Uterus (tissue), 3 donors: ENCODE measurements at regions not wholly inside any gene's neighbourhood (a gene's known extent, or its start where the extent isn't known, plus 50 kb on each side); places are given as distances from the start of the nearest gene placed in this dataset.

Experiments used
- DNase-seq, 2 donors: peaks; one replicate each; pipeline ENCODE4 v3.0.0-alpha.2; 2019 to 2020
- H3K27ac ChIP-seq, 2 donors: fragments of 200-600 bp; sonication (generic); 1 replicate in 1 of 2; 2 replicates in 1 of 2; pipeline ENCODE4 v1.5.1; 2016 to 2018
- H3K27me3 ChIP-seq, 2 donors: fragments of 200-600 bp; sonication (generic); one replicate each; pipeline ENCODE4 v1.5.1; 2018 to 2019; ENCODE audit warnings: control low read depth in 1 of 2
- H3K36me3 ChIP-seq, 2 donors: fragments of 200-600 bp; sonication (generic); one replicate each; pipeline ENCODE4 v1.5.1; 2019; ENCODE audit warnings: control low read depth in 1 of 2
- H3K4me1 ChIP-seq, 2 donors: fragments of 200-600 bp; sonication (generic); one replicate each; pipeline ENCODE4 v1.5.1; 2018 to 2019; ENCODE audit warnings: control low read depth in 1 of 2
- H3K4me3 ChIP-seq, 2 donors: fragments of 200-600 bp; sonication (generic); 1 replicate in 1 of 2; 2 replicates in 1 of 2; pipeline ENCODE4 v1.5.1; 2018 to 2019; ENCODE audit warnings: mild to moderate bottlenecking in 1 of 2
- H3K9me3 ChIP-seq, 2 donors: fragments of 200-600 bp; sonication (generic); one replicate each; pipeline ENCODE4 v1.5.1; 2019; ENCODE audit warnings: control low read depth in 1 of 2
- CTCF ChIP-seq, 4 experiments: fragments of 200-600 bp in 2 of 4; fragments of 450-650 bp in 2 of 4; sonication (generic) in 2 of 4; IDR thresholded peaks; one replicate each; pipeline ENCODE4 v1.5.1; 2016 to 2019; ENCODE audit warnings: antibody characterized with exemption in 4 of 4, mild to moderate bottlenecking in 2 of 4, moderate library complexity in 1 of 4
- POLR2A ChIP-seq, 2 donors: fragments of 450-650 bp; IDR thresholded peaks; one replicate each; pipeline ENCODE4 v1.6.1; 2016; ENCODE audit warnings: antibody characterized with exemption in 2 of 2, mild to moderate bottlenecking in 1 of 2, moderate library complexity in 1 of 2
- intact Hi-C: fragments of 100-400 bp; cut with DNase I; formaldehyde crosslinking; loops from one replicate; pipeline ENCODE4 v1.15.1; 2023; ENCODE audit warnings: low total_unique reads
- donor health status: DM: yes; HTN: yes; CAD: no.

GRCh38 chr2:118207889-118208288, 119.6 kb downstream of the INSIG2 start:
- TF ChIP-seq POLR2A (IDR thresholded peaks at IDR 0.05) = no peak
- Histone ChIP-seq H3K9me3 (no peaks in the 10 kb centered on the region), H3K27me3 (peaks cover 0 to 20% of the 10 kb centered on the region in 2 donors), H3K27ac (no peak overlapping the region), H3K4me3 (no peak overlapping the region), H3K4me1 (no peaks in the 10 kb centered on the region), H3K36me3 (no peaks in the 10 kb centered on the region)
- DNase-seq = no peak
- intact Hi-C loops = no loop called here

- TF ChIP-seq POLR2A (IDR thresholded peaks at IDR 0.05) (no peak), CTCF (IDR thresholded peaks at IDR 0.05) (peak; percentile 36 to 54 (median 42))
- Histone ChIP-seq H3K27me3 (no peaks in the 10 kb centered on the region), H3K36me3 (no peaks in the 10 kb centered on the region), H3K27ac (no peak overlapping the region), H3K9me3 (no peaks in the 10 kb centered on the region), H3K4me1 (no peaks in the 10 kb centered on the region), H3K4me3 (no peak overlapping the region)
- no peak for DNase-seq
- intact Hi-C loops = no loop called here
Observed at GRCh38 chr2:118202707-118203303, 114.5 kb downstream of the INSIG2 start.

- intact Hi-C loops = no loop called here
- Histone ChIP-seq H3K27me3 (no peaks in the 10 kb centered on the region), H3K36me3 (no peaks in the 10 kb centered on the region), H3K27ac (no peak overlapping the region), H3K4me3 (no peak overlapping the region), H3K9me3 (no peaks in the 10 kb centered on the region), H3K4me1 (no peaks in the 10 kb centered on the region)
- no peak for TF ChIP-seq POLR2A (IDR thresholded peaks at IDR 0.05)
- no peak for TF ChIP-seq CTCF (IDR thresholded peaks at IDR 0.05)
- DNase-seq = no peak
Observed at GRCh38 chr2:118198268-118198667, 110.0 kb downstream of the INSIG2 start.

- H3K36me3 ChIP-seq = no peaks in the 10 kb centered on the region
- TF ChIP-seq CTCF (IDR thresholded peaks at IDR 0.05) (no peak), POLR2A (IDR thresholded peaks at IDR 0.05) (no peak)
- no peaks in the 10 kb centered on the region for H3K4me1 ChIP-seq
- no peaks in the 10 kb centered on the region for H3K27me3 ChIP-seq
- no peaks in the 10 kb centered on the region for H3K9me3 ChIP-seq
- no peak for DNase-seq
- no peak overlapping the region for H3K4me3 ChIP-seq
- intact Hi-C loops = no loop called here
- no peak overlapping the region for H3K27ac ChIP-seq
Observed at GRCh38 chr2:118197011-118197675, 108.9 kb downstream of the INSIG2 start.

- no peak for DNase-seq
- TF ChIP-seq POLR2A (IDR thresholded peaks at IDR 0.05) (no peak), CTCF (IDR thresholded peaks at IDR 0.05) (no peak)
- Histone ChIP-seq H3K27ac (no peak overlapping the region), H3K9me3 (no peaks in the 10 kb centered on the region), H3K36me3 (no peaks in the 10 kb centered on the region), H3K27me3 (no peaks in the 10 kb centered on the region), H3K4me3 (no peak overlapping the region), H3K4me1 (no peaks in the 10 kb centered on the region)
- intact Hi-C loops = no loop called here
Observed at GRCh38 chr2:118190474-118190873, 102.2 kb downstream of the INSIG2 start.
